ENCODE measurements at regions not wholly inside any gene's neighbourhood (a gene's known extent, or its start where the extent isn't known, plus 50 kb on each side); places are given as distances from the start of the nearest gene placed in this dataset.

- POLR2A ChIA-PET, result no interaction called here
- DNase-seq (ENCODE audit: low read depth, low spot score), result no peak
These were observed 58.8 kb upstream of the SLC22A23 start for GRCh38 chr6:3515669-3516068.

GRCh38 chr6:3513416-3513815 lies 56.6 kb upstream of the SLC22A23 start:
- TF ChIP-seq, protein P1, sequence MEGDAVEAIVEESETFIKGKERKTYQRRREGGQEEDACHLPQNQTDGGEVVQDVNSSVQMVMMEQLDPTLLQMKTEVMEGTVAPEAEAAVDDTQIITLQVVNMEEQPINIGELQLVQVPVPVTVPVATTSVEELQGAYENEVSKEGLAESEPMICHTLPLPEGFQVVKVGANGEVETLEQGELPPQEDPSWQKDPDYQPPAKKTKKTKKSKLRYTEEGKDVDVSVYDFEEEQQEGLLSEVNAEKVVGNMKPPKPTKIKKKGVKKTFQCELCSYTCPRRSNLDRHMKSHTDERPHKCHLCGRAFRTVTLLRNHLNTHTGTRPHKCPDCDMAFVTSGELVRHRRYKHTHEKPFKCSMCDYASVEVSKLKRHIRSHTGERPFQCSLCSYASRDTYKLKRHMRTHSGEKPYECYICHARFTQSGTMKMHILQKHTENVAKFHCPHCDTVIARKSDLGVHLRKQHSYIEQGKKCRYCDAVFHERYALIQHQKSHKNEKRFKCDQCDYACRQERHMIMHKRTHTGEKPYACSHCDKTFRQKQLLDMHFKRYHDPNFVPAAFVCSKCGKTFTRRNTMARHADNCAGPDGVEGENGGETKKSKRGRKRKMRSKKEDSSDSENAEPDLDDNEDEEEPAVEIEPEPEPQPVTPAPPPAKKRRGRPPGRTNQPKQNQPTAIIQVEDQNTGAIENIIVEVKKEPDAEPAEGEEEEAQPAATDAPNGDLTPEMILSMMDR (IDR thresholded peaks at IDR 0.05; ENCODE audit: insufficient read depth, low read length, missing control alignments), result no peak
- no peak for DNase-seq (ENCODE audit: low read depth, low spot score)
- H3K4me3 ChIP-seq (ENCODE audit: low read depth, low read length), result no peak overlapping the region
- ChIA-PET CTCF (interaction anchor here (1.3 kb wide), 1 partner anchor 16 kb away, joined by 3 read pairs; no protein-coding TSS in a partner anchor), POLR2A (no interaction called here)

More at GRCh38 chr6:3515669-3516068, 58.8 kb upstream of the SLC22A23 start:
- CTCF ChIA-PET, result interaction anchor here (0.9 kb wide), 1 partner anchor 236 kb away, joined by 3 read pairs; no protein-coding TSS in a partner anchor
- H3K4me3 ChIP-seq (ENCODE audit: low read depth, low read length), result no peak overlapping the region
- TF ChIP-seq, protein P1 (IDR thresholded peaks at IDR 0.05; ENCODE audit: insufficient read depth, low read length, missing control alignments), result no peak

GRCh38 chr6:3512832-3513231 lies 56.0 kb upstream of the SLC22A23 start:
- TF ChIP-seq, protein P1 (IDR thresholded peaks at IDR 0.05; ENCODE audit: insufficient read depth, low read length, missing control alignments), result no peak
- ChIA-PET POLR2A (no interaction called here), CTCF (interaction anchor here (1.3 kb wide), 1 partner anchor 15 kb away, joined by 3 read pairs; no protein-coding TSS in a partner anchor)
- H3K4me3 ChIP-seq (ENCODE audit: low read depth, low read length), result no peak overlapping the region
- no peak for DNase-seq (ENCODE audit: low read depth, low spot score)

DNA sequence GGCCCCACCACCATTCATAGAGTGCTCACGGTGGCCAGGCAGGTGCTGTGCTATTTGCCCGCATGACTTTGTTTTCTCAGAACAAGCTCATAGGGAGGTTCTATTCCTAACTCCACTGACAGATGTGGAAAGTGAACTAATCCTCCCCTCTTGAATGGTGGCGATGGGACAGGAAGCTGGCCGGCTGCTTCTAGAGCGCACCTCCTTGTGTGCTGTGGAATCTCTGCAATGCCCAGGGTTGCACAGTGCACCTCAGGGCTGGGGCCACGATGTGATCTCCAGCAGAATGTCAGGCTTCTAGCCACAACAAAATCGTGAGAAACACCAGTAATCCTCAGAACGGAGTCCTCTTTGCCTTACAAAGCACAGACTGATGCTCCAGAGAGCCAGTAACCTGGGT lies 53.8 kb upstream of the SLC22A23 start:
- DNase-seq (ENCODE audit: low read depth, low spot score), result no peak
- ChIA-PET POLR2A (no interaction called here), CTCF (interaction anchor here (0.8 to 1.5 kb wide), 4 partner anchors 9 to 375 kb away, joined by 3 read pairs; partner anchors contain the start of gene SLC22A23)
- TF ChIP-seq, protein P1 (IDR thresholded peaks at IDR 0.05; ENCODE audit: insufficient read depth, low read length, missing control alignments), result no peak
- no peak overlapping the region for H3K4me3 ChIP-seq (ENCODE audit: low read depth, low read length)

- ChIA-PET CTCF (interaction anchor here (0.8 to 1.2 kb wide), 4 partner anchors 9 to 375 kb away, joined by 3 read pairs; no protein-coding TSS in a partner anchor), POLR2A (no interaction called here)
- TF ChIP-seq, protein P1 (IDR thresholded peaks at IDR 0.05; ENCODE audit: insufficient read depth, low read length, missing control alignments), result no peak
- H3K4me3 ChIP-seq (ENCODE audit: low read depth, low read length), result no peak overlapping the region
- no peak for DNase-seq (ENCODE audit: low read depth, low spot score)
These were observed 53.3 kb upstream of the SLC22A23 start for GRCh38 chr6:3510178-3510577.

DNA sequence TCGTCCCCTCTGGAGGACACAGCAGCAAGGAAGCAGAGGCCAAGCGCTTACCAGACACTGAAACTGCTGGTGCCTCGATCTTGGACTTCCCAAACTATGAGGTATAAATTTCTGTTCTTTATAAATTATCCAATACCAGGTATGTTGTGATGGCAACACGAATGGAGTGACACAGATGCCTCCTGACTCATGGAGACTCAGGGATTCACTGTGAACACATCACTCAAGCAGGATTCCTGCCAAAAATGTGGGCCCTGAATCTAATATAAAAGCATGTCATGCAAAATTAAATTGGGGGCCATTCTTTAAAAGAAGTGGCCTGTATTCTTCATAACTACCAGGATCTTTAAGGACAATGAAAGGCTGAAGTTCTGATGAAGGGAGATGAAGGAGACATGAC lies 52.5 kb upstream of the SLC22A23 start:
- CTCF ChIA-PET, result interaction anchor here (0.9 to 1.2 kb wide), 2 partner anchors 10 to 13 kb away, joined by 3 read pairs; no protein-coding TSS in a partner anchor
- TF ChIP-seq, protein P1 (IDR thresholded peaks at IDR 0.05; ENCODE audit: insufficient read depth, low read length, missing control alignments), result no peak
- DNase-seq (ENCODE audit: low read depth, low spot score), result no peak
- POLR2A ChIA-PET, result no interaction called here
- H3K4me3 ChIP-seq (ENCODE audit: low read depth, low read length), result no peak overlapping the region
